ENCODE measurements at regions not wholly inside any gene's neighbourhood (a gene's known extent, or its start where the extent isn't known, plus 50 kb on each side); places are given as distances from the start of the nearest gene placed in this dataset.
"Not testable (repeated sequence)": the region's sequence is repeated elsewhere in the genome, so short reads cannot be mapped to it uniquely, and the experiment has no call there.

GRCh38 chr6:168913866-168914469 is 339.7 kb downstream of the THBS2 start:
- no peak for TF ChIP-seq CTCF (IDR thresholded peaks at IDR 0.05; ENCODE audit: control insufficient read depth, extremely low read depth, insufficient read depth)
- no peak overlapping the region for H3K4me3 ChIP-seq (ENCODE audit: low read depth, low read length)
- no peak for DNase-seq (ENCODE audit: low read depth)

- DNase-seq (ENCODE audit: low read depth), result not testable (repeated sequence)
Observed at GRCh38 chr6:168913231-168913865, 340.3 kb downstream of the THBS2 start.

GRCh38 chr6:168909288-168909687 is 344.4 kb downstream of the THBS2 start:
- TF ChIP-seq CTCF (IDR thresholded peaks at IDR 0.05; ENCODE audit: control insufficient read depth, extremely low read depth, insufficient read depth), result no peak
- H3K4me3 ChIP-seq (ENCODE audit: low read depth, low read length), result no peak overlapping the region
- DNase-seq (ENCODE audit: low read depth), result no peak

More at GRCh38 chr6:168913231-168913865, 340.3 kb downstream of the THBS2 start:
- not testable (repeated sequence) for H3K4me3 ChIP-seq (ENCODE audit: low read depth, low read length)

GRCh38 chr6:168908887-168909286 is 344.8 kb downstream of the THBS2 start:
- no peak overlapping the region for H3K4me3 ChIP-seq (ENCODE audit: low read depth, low read length)
- DNase-seq (ENCODE audit: low read depth), result no peak
- TF ChIP-seq CTCF (IDR thresholded peaks at IDR 0.05; ENCODE audit: control insufficient read depth, extremely low read depth, insufficient read depth), result 0 out of 2 replicates have a peak, but pooled peaks have one; percentile 10

- no peak for DNase-seq (ENCODE audit: low read depth)
- no peak overlapping the region for H3K4me3 ChIP-seq (ENCODE audit: low read depth, low read length)
- TF ChIP-seq CTCF (IDR thresholded peaks at IDR 0.05; ENCODE audit: control insufficient read depth, extremely low read depth, insufficient read depth), result no peak
Observed at GRCh38 chr6:168908166-168908565, 345.5 kb downstream of the THBS2 start.

GRCh38 chr6:168906391-168906790 is 347.3 kb downstream of the THBS2 start:
- TF ChIP-seq CTCF (IDR thresholded peaks at IDR 0.05; ENCODE audit: control insufficient read depth, extremely low read depth, insufficient read depth), result no peak
- DNase-seq (ENCODE audit: low read depth), result no peak

GRCh38 chr6:168905451-168906090 is 348.1 kb downstream of the THBS2 start:
- no peak for DNase-seq (ENCODE audit: low read depth)
- TF ChIP-seq CTCF (IDR thresholded peaks at IDR 0.05; ENCODE audit: control insufficient read depth, extremely low read depth, insufficient read depth), result no peak
- no peak overlapping the region for H3K4me3 ChIP-seq (ENCODE audit: low read depth, low read length)

More at GRCh38 chr6:168906391-168906790, 347.3 kb downstream of the THBS2 start:
- no peak overlapping the region for H3K4me3 ChIP-seq (ENCODE audit: low read depth, low read length)

All from LNCaP clone FGC (cell line).